Head of caudate nucleus (tissue), 42 donors: ENCODE measurements at regions not wholly inside any gene's neighbourhood (a gene's known extent, or its start where the extent isn't known, plus 50 kb on each side); places are given as distances from the start of the nearest gene placed in this dataset.
A peak's percentile ranks its signal among the peaks of the same experiment; 100 is the strongest.
"Not testable (repeated sequence)": the region's sequence is repeated elsewhere in the genome, so short reads cannot be mapped to it uniquely, and the experiment has no call there.

ENCODE experiments used
- DNase-seq, 42 donors: peaks; one replicate each; pipeline versions ENCODE4 v3.0.0 to v3.0.0-alpha.2; 2020 to 2021; ENCODE audit warnings: mixed read lengths in 7 of 42
- intact Hi-C: fragments of 100-400 bp; cut with DNase I; formaldehyde crosslinking; loops from one replicate; pipeline ENCODE4 v1.15.0; 2022

GRCh38 chr10:109809954-109810353, 113.4 kb downstream of the XPNPEP1 start:
- DNase-seq, intact Hi-C loops: not testable (repeated sequence)

GRCh38 chr10:109801191-109801590, 122.1 kb downstream of the XPNPEP1 start:
- intact Hi-C loops, DNase-seq: not testable (repeated sequence)

GRCh38 chr10:109790647-109791046, 132.7 kb downstream of the XPNPEP1 start:
- intact Hi-C loops, result no loop called here
- no peak for DNase-seq

GRCh38 chr10:109784236-109784635, 139.1 kb downstream of the XPNPEP1 start:
- no peak for DNase-seq
- intact Hi-C loops, result no loop called here

- DNase-seq, result no peak
- intact Hi-C loops, result no loop called here
Observed at GRCh38 chr10:109783286-109783685, 140.0 kb downstream of the XPNPEP1 start.

GRCh38 chr10:109780997-109781396, 142.3 kb downstream of the XPNPEP1 start:
- intact Hi-C loops, result no loop called here
- DNase-seq, result no peak

- no peak for DNase-seq
- intact Hi-C loops, result no loop called here
Observed at GRCh38 chr10:109778993-109779392, 144.3 kb downstream of the XPNPEP1 start.

GRCh38 chr10:109774121-109774440, 149.2 kb downstream of the XPNPEP1 start:
- no peak for DNase-seq
- intact Hi-C loops, result no loop called here

GRCh38 chr10:109773288-109774120, 149.8 kb downstream of the XPNPEP1 start:
- intact Hi-C loops, result no loop called here
- peak in 1 of 42 donors; percentile 11 for DNase-seq

GRCh38 chr10:109770663-109771062, 152.6 kb downstream of the XPNPEP1 start:
- peak in 1 of 42 donors; percentile 3 for DNase-seq
- intact Hi-C loops, result no loop called here

- DNase-seq, result no peak
- intact Hi-C loops, result no loop called here
Observed at GRCh38 chr10:109769966-109770365, 153.3 kb downstream of the XPNPEP1 start.

GRCh38 chr10:109765838-109766237, 157.5 kb downstream of the XPNPEP1 start:
- no peak for DNase-seq
- intact Hi-C loops, result no loop called here

GRCh38 chr10:109762555-109762954, 160.8 kb downstream of the XPNPEP1 start:
- intact Hi-C loops, result no loop called here
- DNase-seq, result no peak

GRCh38 chr10:109757670-109758069, 165.6 kb downstream of the XPNPEP1 start:
- DNase-seq, intact Hi-C loops: not testable (repeated sequence)

GRCh38 chr10:109746861-109747260, 176.4 kb downstream of the XPNPEP1 start:
- intact Hi-C loops, result no loop called here
- no peak for DNase-seq

- no peak for DNase-seq
- intact Hi-C loops, result no loop called here
Observed at GRCh38 chr10:109744020-109744419, 179.3 kb downstream of the XPNPEP1 start.

- no peak for DNase-seq
- intact Hi-C loops, result no loop called here
Observed at GRCh38 chr10:109743574-109743973, 179.7 kb downstream of the XPNPEP1 start.

- DNase-seq, result no peak
- intact Hi-C loops, result no loop called here
Observed at GRCh38 chr10:109743146-109743545, 180.2 kb downstream of the XPNPEP1 start.

GRCh38 chr10:109741712-109742111, 181.6 kb downstream of the XPNPEP1 start:
- DNase-seq, result no peak
- intact Hi-C loops, result no loop called here

GRCh38 chr10:109740436-109740835, 182.9 kb downstream of the XPNPEP1 start:
- no peak for DNase-seq
- intact Hi-C loops, result no loop called here

- intact Hi-C loops, result no loop called here
- DNase-seq, result no peak
Observed at GRCh38 chr10:109737626-109738025, 185.7 kb downstream of the XPNPEP1 start.
